Endothelial cell of umbilical vein (primary cell): ENCODE measurements at regions not wholly inside any gene's neighbourhood (a gene's known extent, or its start where the extent isn't known, plus 50 kb on each side); places are given as distances from the start of the nearest gene placed in this dataset.

Experiments
- BruUV-seq: library from RNA; stranded (reverse); fragments of 400-500 nt; replicated peaks from 2 replicates; lab custom pipeline; 2021; lab: Mats Ljungman, UMichigan
- CTCF ChIA-PET: fragments of 300-600, 350-600 bp; sonication (Branson Sonifier 250); formaldehyde crosslinking; loops from one replicate; lab custom pipeline; 2021; ENCODE audit warnings: antibody characterized with exemption, inconsistent platforms; lab: Charles Lee
- POLR2A ChIA-PET: fragments of 300-600, 350-600 bp; sonication (Branson Sonifier 250); formaldehyde crosslinking; loops from one replicate; lab custom pipeline; 2021; ENCODE audit warnings: antibody characterized with exemption, inconsistent platforms; lab: Charles Lee
- DNase-seq: peaks from one replicate; pipeline ENCODE4 v3.0.0-alpha.2; 2011; ENCODE audit warnings: low read depth, low spot score
- FAIRE-seq: peaks from 2 replicates; lab custom pipeline; 2011; peaks lifted over from hg19 to GRCh38; lab: Jason Lieb, UNC
- H2AFZ ChIP-seq: 2 replicates; pipeline ENCODE4 v1.6.0; 2012; ENCODE audit warnings: low read depth, low read length, control low read depth, inconsistent platforms
- H3K27ac ChIP-seq: 2 replicates; pipeline ENCODE4 v1.5.1; 2011; ENCODE audit warnings: low read depth, mild to moderate bottlenecking, control low read depth, low read length, moderate library complexity; ENCODE audit not compliant: insufficient read depth
- H3K27me3 ChIP-seq, 2 experiments: 2 replicates each; pipeline versions ENCODE4 v1.6.0 to v1.6.1; 2011; ENCODE audit warnings: low read length in 2 of 2, mixed read lengths in 1 of 2; ENCODE audit not compliant: control insufficient read depth in 2 of 2, insufficient read depth in 2 of 2
- H3K36me3 ChIP-seq, 2 experiments: 2 replicates in 1 of 2; 3 replicates in 1 of 2; pipeline ENCODE4 v1.5.1; 2011; ENCODE audit warnings: low read length in 2 of 2, mild to moderate bottlenecking in 1 of 2, moderate library complexity in 1 of 2; ENCODE audit not compliant: control insufficient read depth in 2 of 2, insufficient read depth in 2 of 2; ENCODE audit errors: extremely low read depth in 1 of 2
- H3K4me1 ChIP-seq: 3 replicates; pipeline ENCODE4 v1.5.1; 2011; ENCODE audit warnings: mild to moderate bottlenecking, low read length; ENCODE audit not compliant: control insufficient read depth, insufficient read depth; ENCODE audit errors: extremely low read depth
- H3K4me2 ChIP-seq: 2 replicates; pipeline ENCODE4 v1.6.1; 2011; ENCODE audit warnings: low read length, control low read depth, mixed read lengths; ENCODE audit not compliant: insufficient read depth
- H3K4me3 ChIP-seq, 3 experiments: fragments of 200-600 bp in 1 of 3; sonication (generic), shearing (Covaris generic) in 1 of 3; replicated peaks in 1 of 3; 2 replicates each; pipeline ENCODE4 v1.5.1; 2011 to 2016; ENCODE audit warnings: control low read depth in 3 of 3, low read length in 3 of 3, mild to moderate bottlenecking in 2 of 3, inconsistent platforms in 1 of 3, low read depth in 1 of 3, moderate library complexity in 1 of 3; ENCODE audit not compliant: insufficient read depth in 1 of 3
- H3K79me2 ChIP-seq: 2 replicates; pipeline ENCODE4 v1.6.0; 2012; ENCODE audit warnings: low read length, inconsistent platforms; ENCODE audit not compliant: control insufficient read depth, insufficient read depth
- H3K9ac ChIP-seq: replicated peaks from 2 replicates; pipeline ENCODE3; 2011; ENCODE audit warnings: low read length, control low read depth; ENCODE audit not compliant: insufficient read depth; ENCODE audit errors: extremely low read depth
- H3K9me1 ChIP-seq: replicated peaks from 3 replicates; pipeline ENCODE4 v1.6.0; 2011; ENCODE audit warnings: mild to moderate bottlenecking, low read length; ENCODE audit not compliant: control insufficient read depth, insufficient read depth; ENCODE audit errors: extremely low read depth
- H3K9me3 ChIP-seq: replicated peaks from 2 replicates; pipeline ENCODE4 v1.5.1; 2012; ENCODE audit warnings: low read length, inconsistent platforms; ENCODE audit not compliant: control insufficient read depth, insufficient read depth
- H4K20me1 ChIP-seq: replicated peaks from 2 replicates; pipeline ENCODE3; 2011; ENCODE audit warnings: mild to moderate bottlenecking, low read length; ENCODE audit not compliant: control insufficient read depth, insufficient read depth; ENCODE audit errors: extremely low read depth
- EZH2 ChIP-seq: IDR thresholded peaks from 2 replicates; pipeline ENCODE4 v1.6.1; 2012; ENCODE audit warnings: borderline replicate concordance, low read depth, mild to moderate bottlenecking, moderate library complexity, low read length, inconsistent platforms; ENCODE audit not compliant: severe bottlenecking
- FOS ChIP-seq: IDR thresholded peaks from 2 replicates; pipeline ENCODE4 v1.6.1; 2011; ENCODE audit warnings: mild to moderate bottlenecking, low read length, moderate library complexity, borderline replicate concordance; ENCODE audit not compliant: insufficient read depth
- GATA2 ChIP-seq: IDR thresholded peaks from 2 replicates; pipeline ENCODE4 v1.7.0; 2011; ENCODE audit warnings: low read depth, mild to moderate bottlenecking, moderate library complexity, mixed read lengths, low read length; ENCODE audit not compliant: insufficient read length, insufficient read depth
- JUN ChIP-seq: IDR thresholded peaks from 2 replicates; pipeline ENCODE4 v1.6.1; 2011; ENCODE audit warnings: borderline replicate concordance, low read depth; ENCODE audit not compliant: insufficient read length, insufficient read depth
- MYC ChIP-seq: IDR thresholded peaks from one replicate; pipeline ENCODE4 v1.6.1; 2011; ENCODE audit warnings: mild to moderate bottlenecking, low read depth, low read length
- POLR2A ChIP-seq: IDR thresholded peaks from 2 replicates; pipeline ENCODE4 v1.6.1; 2012; ENCODE audit warnings: low read depth, mild to moderate bottlenecking, control low read depth, low read length
- POLR2AphosphoS5 ChIP-seq: IDR thresholded peaks from 2 replicates; pipeline ENCODE4 v1.6.1; 2012; ENCODE audit warnings: low read depth, mild to moderate bottlenecking, control low read depth, low read length, moderate library complexity; ENCODE audit not compliant: insufficient read depth
- dilution Hi-C: fragments of 300-500 bp; cut with MboI; formaldehyde crosslinking; loops from one replicate; pipeline ENCODE4 v1.15.0; 2019; ENCODE audit warnings: low sequenced_read_pairs; ENCODE audit not compliant: extremely low pct_ligation_motif_present
- intact Hi-C: fragments of 100-400 bp; cut with micrococcal nuclease; formaldehyde crosslinking; loops from one replicate; pipeline ENCODE4 v1.10.0; 2022
- TF ChIP-seq, protein P1 (sequence below): IDR thresholded peaks from 2 replicates; pipeline ENCODE4 v1.6.1; 2011; ENCODE audit not compliant: insufficient read depth, insufficient read length
- TF ChIP-seq, protein P2 (sequence below), 2 donors: IDR thresholded peaks; 1 replicate in 1 of 2; 2 replicates in 1 of 2; pipeline ENCODE4 v1.5.1; 2011; ENCODE audit warnings: low read length in 2 of 2, mild to moderate bottlenecking in 2 of 2, moderate library complexity in 2 of 2, control low read depth in 1 of 2, inconsistent platforms in 1 of 2, low read depth in 1 of 2; ENCODE audit not compliant: insufficient read depth in 1 of 2; ENCODE audit errors: extremely low read depth in 1 of 2

DNA sequence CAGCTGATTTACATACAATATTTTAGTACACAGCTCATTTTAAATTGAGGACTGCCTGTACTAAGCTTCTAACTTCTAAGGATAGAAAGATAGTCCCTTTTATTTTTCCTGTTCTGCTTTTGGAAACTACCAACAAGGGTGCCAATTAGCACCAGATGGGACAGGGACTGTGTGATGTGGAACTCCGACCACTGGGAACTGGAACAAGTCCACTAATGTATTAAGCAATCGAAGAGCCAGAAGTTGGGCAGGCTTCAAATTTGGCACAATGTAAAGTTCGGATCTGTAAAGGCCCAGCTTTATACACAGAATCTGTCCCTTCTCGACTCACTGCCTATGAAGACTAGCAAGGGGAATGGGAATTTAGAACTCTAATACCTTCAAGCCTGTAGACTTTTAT, 149.3 kb downstream of the ZC3H11B start:
- CTCF ChIA-PET = no interaction called here
- BruUV-seq = no TSS peak
- intact Hi-C loops (no loop called here), dilution Hi-C loops (no loop called here)
- no peak overlapping the region for H3K9ac ChIP-seq
- H3K4me3 ChIP-seq = no peak overlapping the region
- H3K9me1 ChIP-seq = no peaks in the 10 kb centered on the region
- H3K79me2 ChIP-seq = no peaks in the 10 kb centered on the region
- POLR2A ChIA-PET = no interaction called here
- H3K4me1 ChIP-seq = no peaks in the 10 kb centered on the region
- H3K36me3 ChIP-seq = no peaks in the 10 kb centered on the region
- H3K4me2 ChIP-seq = no peak overlapping the region
- TF ChIP-seq EZH2 (no peak), MYC (no peak), FOS (no peak), GATA2 (no peak), POLR2AphosphoS5 (no peak), JUN (no peak), POLR2A (no peak)
- TF ChIP-seq, protein P1, sequence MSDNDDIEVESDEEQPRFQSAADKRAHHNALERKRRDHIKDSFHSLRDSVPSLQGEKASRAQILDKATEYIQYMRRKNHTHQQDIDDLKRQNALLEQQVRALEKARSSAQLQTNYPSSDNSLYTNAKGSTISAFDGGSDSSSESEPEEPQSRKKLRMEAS = no peak
- TF ChIP-seq, protein P2, sequence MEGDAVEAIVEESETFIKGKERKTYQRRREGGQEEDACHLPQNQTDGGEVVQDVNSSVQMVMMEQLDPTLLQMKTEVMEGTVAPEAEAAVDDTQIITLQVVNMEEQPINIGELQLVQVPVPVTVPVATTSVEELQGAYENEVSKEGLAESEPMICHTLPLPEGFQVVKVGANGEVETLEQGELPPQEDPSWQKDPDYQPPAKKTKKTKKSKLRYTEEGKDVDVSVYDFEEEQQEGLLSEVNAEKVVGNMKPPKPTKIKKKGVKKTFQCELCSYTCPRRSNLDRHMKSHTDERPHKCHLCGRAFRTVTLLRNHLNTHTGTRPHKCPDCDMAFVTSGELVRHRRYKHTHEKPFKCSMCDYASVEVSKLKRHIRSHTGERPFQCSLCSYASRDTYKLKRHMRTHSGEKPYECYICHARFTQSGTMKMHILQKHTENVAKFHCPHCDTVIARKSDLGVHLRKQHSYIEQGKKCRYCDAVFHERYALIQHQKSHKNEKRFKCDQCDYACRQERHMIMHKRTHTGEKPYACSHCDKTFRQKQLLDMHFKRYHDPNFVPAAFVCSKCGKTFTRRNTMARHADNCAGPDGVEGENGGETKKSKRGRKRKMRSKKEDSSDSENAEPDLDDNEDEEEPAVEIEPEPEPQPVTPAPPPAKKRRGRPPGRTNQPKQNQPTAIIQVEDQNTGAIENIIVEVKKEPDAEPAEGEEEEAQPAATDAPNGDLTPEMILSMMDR (IDR thresholded peaks at IDR 0.05; ENCODE audit: extremely low read depth in 1 of 2, insufficient read depth in 1 of 2, low read depth in 1 of 2, low read length in 2 of 2) = no peak
- no peaks in the 10 kb centered on the region for H4K20me1 ChIP-seq
- H3K27me3 ChIP-seq = no peaks in the 10 kb centered on the region
- no peak overlapping the region for H2AFZ ChIP-seq
- no peaks in the 10 kb centered on the region for H3K9me3 ChIP-seq
- no peak overlapping the region for H3K27ac ChIP-seq
- DNase-seq (no peak), FAIRE-seq (no peak)
